ENCODE measurements at regions not wholly inside any gene's neighbourhood (a gene's known extent, or its start where the extent isn't known, plus 50 kb on each side); places are given as distances from the start of the nearest gene placed in this dataset.

DNA sequence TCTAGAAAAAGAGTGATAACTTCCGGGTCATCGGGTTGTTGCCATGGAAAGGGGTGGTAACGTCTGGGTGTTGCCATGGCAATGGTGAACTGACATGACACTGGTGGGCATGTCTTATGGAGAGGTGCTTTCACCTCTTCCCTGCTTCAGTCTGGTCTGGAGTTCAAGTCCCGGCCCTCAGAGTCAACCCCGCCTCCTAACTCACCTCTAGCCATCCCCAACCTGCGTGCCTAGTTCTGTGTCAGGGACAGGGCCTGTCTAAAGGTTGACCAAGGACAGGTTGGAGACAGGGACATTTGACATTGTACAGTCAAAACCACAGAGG is 96.0 kb downstream of the LSM3 start:
- no peak overlapping the region for H3K4me3 ChIP-seq (replicated peaks in 1 of 3)
- DNase-seq = no peak
- intact Hi-C loops (cut with DNase I) = no loop called here
- 85 to 88% methylated on average over 5 to 6 of the region's 6 CpGs for WGBS, 2 donors
- H3K27ac ChIP-seq = no peak overlapping the region
- TF ChIP-seq, protein P1, sequence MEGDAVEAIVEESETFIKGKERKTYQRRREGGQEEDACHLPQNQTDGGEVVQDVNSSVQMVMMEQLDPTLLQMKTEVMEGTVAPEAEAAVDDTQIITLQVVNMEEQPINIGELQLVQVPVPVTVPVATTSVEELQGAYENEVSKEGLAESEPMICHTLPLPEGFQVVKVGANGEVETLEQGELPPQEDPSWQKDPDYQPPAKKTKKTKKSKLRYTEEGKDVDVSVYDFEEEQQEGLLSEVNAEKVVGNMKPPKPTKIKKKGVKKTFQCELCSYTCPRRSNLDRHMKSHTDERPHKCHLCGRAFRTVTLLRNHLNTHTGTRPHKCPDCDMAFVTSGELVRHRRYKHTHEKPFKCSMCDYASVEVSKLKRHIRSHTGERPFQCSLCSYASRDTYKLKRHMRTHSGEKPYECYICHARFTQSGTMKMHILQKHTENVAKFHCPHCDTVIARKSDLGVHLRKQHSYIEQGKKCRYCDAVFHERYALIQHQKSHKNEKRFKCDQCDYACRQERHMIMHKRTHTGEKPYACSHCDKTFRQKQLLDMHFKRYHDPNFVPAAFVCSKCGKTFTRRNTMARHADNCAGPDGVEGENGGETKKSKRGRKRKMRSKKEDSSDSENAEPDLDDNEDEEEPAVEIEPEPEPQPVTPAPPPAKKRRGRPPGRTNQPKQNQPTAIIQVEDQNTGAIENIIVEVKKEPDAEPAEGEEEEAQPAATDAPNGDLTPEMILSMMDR (IDR thresholded peaks at IDR 0.05) = no peak
- no peak for TF ChIP-seq POLR2A (IDR thresholded peaks at IDR 0.05)
- H3K27me3 ChIP-seq = no peaks in the 10 kb centered on the region
- H3K4me1 ChIP-seq = no peaks in the 10 kb centered on the region
- no peaks in the 10 kb centered on the region for H3K36me3 ChIP-seq
- no peaks in the 10 kb centered on the region for H3K9me3 ChIP-seq

DNA sequence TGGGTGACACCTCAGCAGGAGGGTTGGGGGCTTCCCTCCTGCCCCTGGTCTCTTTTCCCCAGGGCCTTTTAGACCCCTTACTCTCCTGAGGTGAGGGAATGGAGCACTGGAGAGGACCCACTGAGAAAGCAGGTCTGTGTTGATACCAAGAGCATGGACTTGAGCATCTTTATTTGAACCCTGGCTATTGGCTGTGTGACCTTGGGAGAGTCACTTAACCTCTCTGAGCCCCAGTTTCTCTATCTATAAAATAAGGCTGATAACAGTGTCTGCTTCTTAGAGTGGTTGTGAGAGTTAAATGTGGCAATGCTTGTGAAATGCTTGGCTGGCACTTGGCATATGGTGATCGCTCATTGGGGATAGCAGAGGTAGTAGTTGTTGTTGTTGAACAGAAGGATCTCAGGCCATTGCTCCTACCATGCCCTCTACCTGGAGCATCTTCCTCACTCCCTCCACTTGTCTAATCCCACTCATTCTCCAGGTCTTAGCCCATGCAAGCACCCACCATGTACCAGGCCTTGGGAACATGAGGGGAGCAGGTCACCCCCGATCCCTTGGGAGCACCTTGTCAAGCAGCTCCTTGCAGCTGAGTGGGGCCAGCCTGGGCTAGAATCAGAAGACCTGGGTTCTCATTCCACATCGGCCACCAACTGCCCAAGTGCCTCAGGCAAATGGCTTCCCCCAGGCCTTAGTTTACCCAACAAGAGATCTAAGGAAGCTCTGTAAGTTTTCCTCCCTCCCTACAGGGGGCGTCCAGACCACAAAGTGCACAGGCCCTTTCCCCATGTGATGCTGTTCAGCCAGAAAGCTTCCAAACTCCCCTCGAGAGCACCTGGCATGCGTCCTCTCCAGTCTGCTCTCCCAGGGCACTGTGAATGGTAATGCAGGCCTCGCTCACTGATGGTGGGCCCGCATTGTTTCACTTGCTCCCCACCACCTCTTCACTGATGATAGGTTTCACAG is 96.7 kb downstream of the LSM3 start:
- WGBS, 2 donors = 88 to 91% methylated on average over 8 of the region's 8 CpGs
- no peaks in the 10 kb centered on the region for H3K4me1 ChIP-seq
- no peaks in the 10 kb centered on the region for H3K36me3 ChIP-seq
- H3K27ac ChIP-seq = no peak overlapping the region
- no peak overlapping the region for H3K4me3 ChIP-seq (replicated peaks in 1 of 3)
- intact Hi-C loops (cut with DNase I) = no loop called here
- DNase-seq = no peak
- TF ChIP-seq POLR2A (IDR thresholded peaks at IDR 0.05) = no peak
- TF ChIP-seq, protein P1 (IDR thresholded peaks at IDR 0.05) = no peak
- no peaks in the 10 kb centered on the region for H3K27me3 ChIP-seq
- no peaks in the 10 kb centered on the region for H3K9me3 ChIP-seq

DNA sequence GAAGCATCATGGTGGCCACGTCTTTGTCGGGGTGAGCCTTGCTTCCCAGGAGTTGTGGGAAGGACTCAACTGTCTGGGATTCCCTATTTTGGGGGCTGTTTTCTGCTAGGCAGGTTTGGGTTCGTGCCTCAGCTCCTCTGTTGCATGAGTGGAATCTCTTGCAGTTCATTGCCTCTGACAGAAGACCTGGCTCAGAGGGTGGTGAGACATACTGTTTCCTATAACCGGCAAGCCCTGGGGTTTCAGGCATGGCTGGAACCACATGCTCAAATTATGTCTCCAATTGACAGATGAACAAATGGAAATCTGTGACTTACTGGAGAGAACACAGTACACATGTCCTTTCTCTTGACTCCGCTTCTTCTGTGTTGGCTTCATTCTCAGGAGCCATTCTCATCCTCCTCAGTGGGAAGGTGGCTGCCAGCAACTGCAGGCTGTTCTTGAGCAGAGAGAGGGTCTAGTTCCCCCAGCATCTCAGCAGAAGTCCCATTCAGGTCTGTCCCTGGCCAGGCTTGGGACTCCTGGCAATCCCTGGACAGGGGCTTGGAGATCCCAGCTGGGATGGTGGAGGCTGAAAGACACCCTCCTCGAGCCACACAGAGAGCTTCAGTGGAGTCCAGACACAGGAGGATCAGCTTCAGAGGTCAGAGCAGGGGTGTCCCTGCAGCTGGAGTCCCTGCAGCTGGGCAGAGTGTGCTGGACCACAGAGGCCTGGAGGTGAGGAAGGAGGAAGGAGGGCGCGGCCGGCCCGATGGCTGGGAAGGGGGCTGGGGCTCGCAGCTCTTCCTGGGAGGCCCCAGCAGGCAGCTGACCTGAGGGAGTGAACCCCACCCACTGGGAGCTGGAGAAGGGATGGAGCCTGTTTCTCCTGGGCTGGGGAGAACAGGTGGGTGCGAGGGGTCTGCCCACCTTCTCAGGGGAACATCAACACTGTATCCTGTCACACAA is 97.6 kb downstream of the LSM3 start:
- no peak for DNase-seq
- TF ChIP-seq, protein P1 (IDR thresholded peaks at IDR 0.05) = no peak
- TF ChIP-seq POLR2A (IDR thresholded peaks at IDR 0.05) = no peak
- intact Hi-C loops (cut with DNase I) = no loop called here
- 88 to 89% methylated on average over 6 to 12 of the region's 12 CpGs for WGBS, 2 donors
- no peaks in the 10 kb centered on the region for H3K27me3 ChIP-seq
- H3K27ac ChIP-seq = no peak overlapping the region
- no peaks in the 10 kb centered on the region for H3K9me3 ChIP-seq
- no peaks in the 10 kb centered on the region for H3K36me3 ChIP-seq
- H3K4me1 ChIP-seq = no peaks in the 10 kb centered on the region
- no peak overlapping the region for H3K4me3 ChIP-seq (replicated peaks in 1 of 3)

DNA sequence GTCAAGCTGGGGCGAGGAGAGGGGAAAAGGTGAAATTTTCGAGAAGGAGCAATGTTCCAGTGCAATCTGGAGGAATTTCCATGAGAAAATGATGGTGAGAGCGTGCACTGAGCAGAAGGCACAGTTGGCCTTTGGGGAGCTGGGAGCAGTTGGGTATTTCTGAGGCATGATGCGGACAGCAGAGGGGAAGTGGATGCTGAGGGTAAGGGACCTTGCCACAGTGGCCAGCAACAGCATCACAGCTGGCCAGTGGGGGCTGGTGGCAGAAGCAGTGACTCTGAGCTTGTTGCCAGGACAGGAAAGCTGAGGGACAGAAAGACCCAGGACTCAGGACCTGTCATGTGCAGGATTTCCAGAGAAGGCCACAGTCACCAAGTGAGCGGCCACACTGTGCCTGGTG is 98.9 kb downstream of the LSM3 start:
- no peak for TF ChIP-seq POLR2A (IDR thresholded peaks at IDR 0.05)
- TF ChIP-seq, protein P1 (IDR thresholded peaks at IDR 0.05) = no peak
- no peaks in the 10 kb centered on the region for H3K36me3 ChIP-seq
- no peaks in the 10 kb centered on the region for H3K27me3 ChIP-seq
- H3K9me3 ChIP-seq = no peaks in the 10 kb centered on the region
- intact Hi-C loops (cut with DNase I) = no loop called here
- H3K27ac ChIP-seq = no peak overlapping the region
- 92 to 93% methylated on average over 5 of the region's 5 CpGs for WGBS, 2 donors
- no peak overlapping the region for H3K4me3 ChIP-seq (replicated peaks in 1 of 3)
- no peaks in the 10 kb centered on the region for H3K4me1 ChIP-seq
- DNase-seq = no peak

Measured in thyroid gland (tissue), 4 donors.